ENCODE measurements at regions not wholly inside any gene's neighbourhood (a gene's known extent, or its start where the extent isn't known, plus 50 kb on each side); places are given as distances from the start of the nearest gene placed in this dataset.

DNA sequence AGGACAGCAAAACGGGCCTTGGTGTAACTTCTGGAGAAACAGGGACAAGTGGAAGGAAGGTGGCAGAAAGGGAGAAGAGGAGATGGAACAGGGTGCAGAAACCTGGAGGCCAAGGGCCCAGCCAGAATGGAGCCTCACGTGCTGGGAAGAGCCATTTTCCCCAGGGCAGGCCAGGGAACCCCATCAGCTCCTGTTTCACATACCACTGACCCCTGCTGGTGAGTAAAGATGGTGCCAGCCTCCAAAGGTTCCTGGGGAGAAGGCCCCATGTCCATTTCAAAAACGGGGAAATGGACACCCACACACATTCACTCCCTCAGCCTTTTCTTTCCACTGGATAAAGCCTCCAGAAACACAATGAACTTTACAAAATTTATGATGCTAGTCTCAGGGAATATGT is 57.6 kb upstream of the JUN start:
- no peak overlapping the region for H3K18ac ChIP-seq (ENCODE audit: low read length)
- H3K4me2 ChIP-seq (ENCODE audit: low read length), result no peak overlapping the region
- peaks cover 2% of the 10 kb centered on the region for H3K9me3 ChIP-seq (ENCODE audit: insufficient read depth, low read depth, low read length)
- H2BK120ac ChIP-seq (ENCODE audit: insufficient read depth, low read length, poor library complexity), result no peak overlapping the region
- no peak overlapping the region for H3K4me3 ChIP-seq (ENCODE audit: low read depth, low read length)
- no peak for DNase-seq
- H3K23ac ChIP-seq (ENCODE audit: low read length), result no peak overlapping the region
- no peak overlapping the region for H2AFZ ChIP-seq (ENCODE audit: insufficient read depth, low read length, poor library complexity)
- no peaks in the 10 kb centered on the region for H3K79me1 ChIP-seq (ENCODE audit: low read length)
- H3K27ac ChIP-seq (ENCODE audit: low read depth, low read length), result no peak overlapping the region
- no peaks in the 10 kb centered on the region for H3K79me2 ChIP-seq (ENCODE audit: control insufficient read depth, insufficient read depth, low read length, poor library complexity)
- H2BK5ac ChIP-seq (ENCODE audit: low read depth, low read length, poor library complexity), result no peak overlapping the region
- no peak overlapping the region for H2BK12ac ChIP-seq (ENCODE audit: low read length)
- no peak overlapping the region for H2AK5ac ChIP-seq (ENCODE audit: low read length)
- peaks cover 0 to 5% of the 10 kb centered on the region in 2 experiments for H3K4me1 ChIP-seq (ENCODE audit: control insufficient read depth in 1 of 2, insufficient read depth in 2 of 2, low read length in 2 of 2)
- H3K14ac ChIP-seq (ENCODE audit: low read length), result no peak overlapping the region
- no peaks in the 10 kb centered on the region for H3K36me3 ChIP-seq (ENCODE audit: control insufficient read depth in 1 of 2, insufficient read depth in 2 of 2, low read length in 2 of 2)
- no peak overlapping the region for H4K91ac ChIP-seq (ENCODE audit: low read depth, low read length)
- H3K4ac ChIP-seq (ENCODE audit: low read depth, low read length), result no peak overlapping the region
- no peak overlapping the region for H3K9ac ChIP-seq (ENCODE audit: low read length)
- H4K8ac ChIP-seq (ENCODE audit: low read depth, low read length), result no peak overlapping the region
- no peak overlapping the region for H4K12ac ChIP-seq (ENCODE audit: low read depth, low read length)
- WGBS (ENCODE audit: extremely low coverage, insufficient coverage, insufficient read length), result no CpG with 5 or more reads among the region's 3 CpGs
- no peaks in the 10 kb centered on the region for H3K27me3 ChIP-seq (ENCODE audit: insufficient read depth, low read length)

DNA sequence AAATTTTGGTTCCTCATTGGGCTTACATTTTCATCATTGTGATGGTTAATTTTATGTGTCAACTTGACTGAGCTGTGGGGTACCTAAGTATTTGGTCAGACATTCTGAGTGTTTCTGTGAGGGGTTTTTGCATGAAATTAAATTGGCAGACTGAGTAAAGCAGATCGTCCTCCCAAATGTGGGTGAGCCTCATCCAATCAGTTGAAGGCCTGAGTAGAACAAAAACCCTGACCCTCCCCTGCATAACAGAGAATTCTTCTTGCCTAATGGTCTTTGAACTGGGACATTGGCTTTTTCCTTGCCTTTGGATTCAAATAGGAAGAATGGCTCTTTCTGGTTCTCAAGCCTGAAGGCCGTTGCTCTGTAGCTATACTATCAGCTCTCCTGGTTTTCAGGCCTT is 59.1 kb upstream of the JUN start:
- Histone ChIP-seq H4K8ac (ENCODE audit: low read depth, low read length) (no peak overlapping the region), H3K9me3 (ENCODE audit: insufficient read depth, low read depth, low read length) (no peaks in the 10 kb centered on the region), H4K91ac (ENCODE audit: low read depth, low read length) (no peak overlapping the region), H3K9ac (ENCODE audit: low read length) (no peak overlapping the region), H3K79me2 (ENCODE audit: control insufficient read depth, insufficient read depth, low read length, poor library complexity) (no peaks in the 10 kb centered on the region), H2AK5ac (ENCODE audit: low read length) (no peak overlapping the region), H2AFZ (ENCODE audit: insufficient read depth, low read length, poor library complexity) (no peak overlapping the region), H3K4me3 (ENCODE audit: low read depth, low read length) (no peak overlapping the region), H3K23ac (ENCODE audit: low read length) (no peak overlapping the region), H2BK5ac (ENCODE audit: low read depth, low read length, poor library complexity) (no peak overlapping the region), H3K4me2 (ENCODE audit: low read length) (no peak overlapping the region), H3K14ac (ENCODE audit: low read length) (no peak overlapping the region), H3K36me3 (ENCODE audit: control insufficient read depth in 1 of 2, insufficient read depth in 2 of 2, low read length in 2 of 2) (no peaks in the 10 kb centered on the region), H3K4me1 (ENCODE audit: control insufficient read depth in 1 of 2, insufficient read depth in 2 of 2, low read length in 2 of 2) (peaks cover 0 to 5% of the 10 kb centered on the region in 2 experiments), H3K4ac (ENCODE audit: low read depth, low read length) (no peak overlapping the region), H2BK120ac (ENCODE audit: insufficient read depth, low read length, poor library complexity) (no peak overlapping the region), H3K18ac (ENCODE audit: low read length) (no peak overlapping the region), H4K12ac (ENCODE audit: low read depth, low read length) (no peak overlapping the region), H3K79me1 (ENCODE audit: low read length) (no peaks in the 10 kb centered on the region), H3K27me3 (ENCODE audit: insufficient read depth, low read length) (no peaks in the 10 kb centered on the region), H2BK12ac (ENCODE audit: low read length) (no peak overlapping the region), H3K27ac (ENCODE audit: low read depth, low read length) (no peak overlapping the region)
- WGBS (ENCODE audit: extremely low coverage, insufficient coverage, insufficient read length), result no CpG with 5 or more reads among the region's 2 CpGs
- DNase-seq, result no peak

DNA sequence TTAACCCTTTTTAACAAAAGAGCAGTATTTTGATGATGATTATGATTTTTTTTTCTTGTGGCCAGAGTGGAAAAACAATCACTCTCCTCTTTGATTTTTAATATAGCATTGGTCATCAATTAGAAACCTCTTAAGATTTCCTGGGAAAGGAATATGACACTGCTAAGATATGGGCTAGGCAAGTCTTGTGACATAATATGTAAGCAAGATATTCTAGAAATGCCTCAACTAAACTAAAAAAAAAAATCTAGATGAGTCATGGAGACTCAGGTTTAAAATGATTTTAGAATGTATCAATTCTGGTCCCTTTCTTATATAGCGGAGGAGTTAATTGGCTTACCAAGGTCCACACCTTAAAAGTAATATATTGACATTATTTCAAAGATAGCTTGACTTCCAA is 60.3 kb upstream of the JUN start:
- Histone ChIP-seq H3K9me3 (ENCODE audit: insufficient read depth, low read depth, low read length) (no peaks in the 10 kb centered on the region), H4K8ac (ENCODE audit: low read depth, low read length) (no peak overlapping the region), H3K27ac (ENCODE audit: low read depth, low read length) (no peak overlapping the region), H3K4me1 (ENCODE audit: control insufficient read depth in 1 of 2, insufficient read depth in 2 of 2, low read length in 2 of 2) (peaks cover 5 to 10% of the 10 kb centered on the region in 2 experiments), H3K79me1 (ENCODE audit: low read length) (no peaks in the 10 kb centered on the region), H3K4me2 (ENCODE audit: low read length) (no peak overlapping the region), H3K23ac (ENCODE audit: low read length) (no peak overlapping the region), H2AFZ (ENCODE audit: insufficient read depth, low read length, poor library complexity) (no peak overlapping the region), H2AK5ac (ENCODE audit: low read length) (no peak overlapping the region), H4K12ac (ENCODE audit: low read depth, low read length) (no peak overlapping the region), H3K36me3 (ENCODE audit: control insufficient read depth in 1 of 2, insufficient read depth in 2 of 2, low read length in 2 of 2) (no peaks in the 10 kb centered on the region), H3K79me2 (ENCODE audit: control insufficient read depth, insufficient read depth, low read length, poor library complexity) (no peaks in the 10 kb centered on the region), H3K18ac (ENCODE audit: low read length) (no peak overlapping the region), H3K4ac (ENCODE audit: low read depth, low read length) (no peak overlapping the region), H3K4me3 (ENCODE audit: low read depth, low read length) (no peak overlapping the region), H2BK5ac (ENCODE audit: low read depth, low read length, poor library complexity) (no peak overlapping the region), H3K14ac (ENCODE audit: low read length) (no peak overlapping the region), H2BK120ac (ENCODE audit: insufficient read depth, low read length, poor library complexity) (no peak overlapping the region), H2BK12ac (ENCODE audit: low read length) (no peak overlapping the region), H3K9ac (ENCODE audit: low read length) (no peak overlapping the region), H3K27me3 (ENCODE audit: insufficient read depth, low read length) (no peaks in the 10 kb centered on the region), H4K91ac (ENCODE audit: low read depth, low read length) (no peak overlapping the region)
- peak in 1 of 2 donors; percentile 57 for DNase-seq
- no CpG with 5 or more reads among the region's 1 CpG for WGBS (ENCODE audit: extremely low coverage, insufficient coverage, insufficient read length)

DNA sequence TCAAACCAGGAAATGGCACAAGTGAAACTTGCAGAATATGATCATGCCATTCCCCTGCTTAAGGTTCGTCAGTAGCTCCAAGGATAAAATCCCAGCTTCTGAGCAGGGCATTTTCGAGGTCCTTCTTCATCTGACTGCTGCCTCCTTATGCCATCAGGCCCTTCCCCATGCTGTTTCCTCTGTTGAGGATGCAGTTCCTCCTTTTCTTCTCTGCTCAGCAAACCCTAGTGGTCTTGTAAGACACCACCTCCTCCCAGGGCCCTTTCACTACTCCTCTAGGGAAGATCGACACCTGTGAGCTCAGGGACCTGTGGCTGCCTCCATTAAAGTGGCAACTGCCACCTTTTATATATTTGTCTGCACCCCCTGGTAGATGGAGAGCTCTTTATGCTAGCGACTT is 62.1 kb upstream of the JUN start:
- no peaks in the 10 kb centered on the region for H3K79me2 ChIP-seq (ENCODE audit: control insufficient read depth, insufficient read depth, low read length, poor library complexity)
- no peak overlapping the region for H2BK5ac ChIP-seq (ENCODE audit: low read depth, low read length, poor library complexity)
- H4K8ac ChIP-seq (ENCODE audit: low read depth, low read length), result no peak overlapping the region
- no CpG with 5 or more reads among the region's 4 CpGs for WGBS (ENCODE audit: extremely low coverage, insufficient coverage, insufficient read length)
- no peak overlapping the region for H2AFZ ChIP-seq (ENCODE audit: insufficient read depth, low read length, poor library complexity)
- H2BK120ac ChIP-seq (ENCODE audit: insufficient read depth, low read length, poor library complexity), result no peak overlapping the region
- H4K12ac ChIP-seq (ENCODE audit: low read depth, low read length), result no peak overlapping the region
- H2AK5ac ChIP-seq (ENCODE audit: low read length), result no peak overlapping the region
- H3K9me3 ChIP-seq (ENCODE audit: insufficient read depth, low read depth, low read length), result no peaks in the 10 kb centered on the region
- H3K4me3 ChIP-seq (ENCODE audit: low read depth, low read length), result no peak overlapping the region
- H2BK12ac ChIP-seq (ENCODE audit: low read length), result peak overlapping the region; percentile 13
- H3K14ac ChIP-seq (ENCODE audit: low read length), result no peak overlapping the region
- peaks cover 5% of the 10 kb centered on the region in 2 experiments for H3K4me1 ChIP-seq (ENCODE audit: control insufficient read depth in 1 of 2, insufficient read depth in 2 of 2, low read length in 2 of 2)
- H3K4ac ChIP-seq (ENCODE audit: low read depth, low read length), result no peak overlapping the region
- no peaks in the 10 kb centered on the region for H3K79me1 ChIP-seq (ENCODE audit: low read length)
- H3K23ac ChIP-seq (ENCODE audit: low read length), result no peak overlapping the region
- H3K9ac ChIP-seq (ENCODE audit: low read length), result no peak overlapping the region
- H3K18ac ChIP-seq (ENCODE audit: low read length), result no peak overlapping the region
- no peaks in the 10 kb centered on the region for H3K36me3 ChIP-seq (ENCODE audit: control insufficient read depth in 1 of 2, insufficient read depth in 2 of 2, low read length in 2 of 2)
- H4K91ac ChIP-seq (ENCODE audit: low read depth, low read length), result no peak overlapping the region
- no peaks in the 10 kb centered on the region for H3K27me3 ChIP-seq (ENCODE audit: insufficient read depth, low read length)
- no peak for DNase-seq
- no peak overlapping the region for H3K27ac ChIP-seq (ENCODE audit: low read depth, low read length)
- no peak overlapping the region for H3K4me2 ChIP-seq (ENCODE audit: low read length)

Measured in trophoblast cell (in vitro differentiated cells and primary cell).